ENCODE measurements at regions not wholly inside any gene's neighbourhood (a gene's known extent, or its start where the extent isn't known, plus 50 kb on each side); places are given as distances from the start of the nearest gene placed in this dataset.
A peak's percentile ranks its signal among the peaks of the same experiment; 100 is the strongest.
"Not testable (repeated sequence)": the region's sequence is repeated elsewhere in the genome, so short reads cannot be mapped to it uniquely, and the experiment has no call there.

GRCh38 chr2:57703407-57703806 is 343.2 kb upstream of the VRK2 start:
- no peak for ATAC-seq
- H3K9me3 ChIP-seq (ENCODE audit: control insufficient read depth in 2 of 3, low read length in 3 of 3), result no peaks in the 10 kb centered on the region
- Mint-ChIP-seq H3K36me3 (no peaks in the 10 kb centered on the region), H3K27me3 (no peaks in the 10 kb centered on the region), H3K27ac (no peak overlapping the region), H3K4me3 (no peak overlapping the region), H3K4me1 (no peaks in the 10 kb centered on the region), H3K9me3 (peaks cover 0 to 1% (median 0%) of the 10 kb centered on the region in 11 donors)
- ChIA-PET CTCF (no interaction called here), POLR2A (no interaction called here)
- H3K27ac ChIP-seq (ENCODE audit: low read depth, low read length), result no peak overlapping the region
- no peaks in the 10 kb centered on the region for H3K27me3 ChIP-seq (ENCODE audit: control insufficient read depth in 2 of 2, insufficient read depth in 2 of 2, low read length in 2 of 2)
- no peak for DNase-seq
- intact Hi-C loops (cut with micrococcal nuclease), result no loop called here
- no peaks in the 10 kb centered on the region for H3K36me3 ChIP-seq (ENCODE audit: control insufficient read depth in 2 of 3, insufficient read depth in 3 of 3, low read length in 3 of 3)
- H3K4me3 ChIP-seq (ENCODE audit: low read length), result no peak overlapping the region
- no peaks in the 10 kb centered on the region for H3K4me1 ChIP-seq (ENCODE audit: control insufficient read depth in 2 of 2, insufficient read depth in 2 of 2, low read length in 2 of 2)

DNA sequence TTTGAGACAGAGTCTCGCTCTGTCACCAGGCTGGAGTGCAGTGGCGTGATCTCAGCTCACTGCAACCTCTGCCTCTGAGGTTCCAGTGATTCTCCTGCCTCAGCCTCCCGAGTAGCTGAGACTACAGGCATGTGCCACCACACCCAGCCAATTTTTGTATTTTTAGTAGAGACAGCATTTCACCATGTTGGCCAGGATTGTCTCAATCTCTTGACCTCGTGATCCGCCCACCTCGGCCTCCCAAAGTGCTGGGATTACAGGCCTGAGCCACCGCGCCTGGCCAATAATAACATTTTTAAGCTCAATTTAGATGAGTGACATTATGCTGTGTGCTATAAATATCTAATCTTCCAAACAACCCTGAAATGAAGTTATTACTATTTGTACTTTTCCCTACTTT is 338.8 kb upstream of the VRK2 start:
- H3K9me3 ChIP-seq (ENCODE audit: control insufficient read depth in 2 of 3, low read length in 3 of 3); H3K27ac Mint-ChIP-seq; H3K4me1 Mint-ChIP-seq; H3K27me3 Mint-ChIP-seq; DNase-seq; H3K36me3 ChIP-seq (ENCODE audit: control insufficient read depth in 2 of 3, insufficient read depth in 3 of 3, low read length in 3 of 3); H3K27me3 ChIP-seq (ENCODE audit: control insufficient read depth in 2 of 2, insufficient read depth in 2 of 2, low read length in 2 of 2); H3K4me3 ChIP-seq (ENCODE audit: low read length); POLR2A ChIA-PET; H3K4me1 ChIP-seq (ENCODE audit: control insufficient read depth in 2 of 2, insufficient read depth in 2 of 2, low read length in 2 of 2); H3K4me3 Mint-ChIP-seq; intact Hi-C loops (cut with micrococcal nuclease); H3K36me3 Mint-ChIP-seq; H3K27ac ChIP-seq (ENCODE audit: low read depth, low read length); ATAC-seq; H3K9me3 Mint-ChIP-seq: not testable (repeated sequence)
- CTCF ChIA-PET, result interaction anchor here (1.0 kb wide), 1 partner anchor 10 kb away, joined by 3 read pairs; no protein-coding TSS in a partner anchor

- CTCF ChIA-PET, result no interaction called here
- H3K4me3 Mint-ChIP-seq, result no peak overlapping the region
- H3K4me1 Mint-ChIP-seq, result no peaks in the 10 kb centered on the region
- POLR2A ChIA-PET, result no interaction called here
- no peaks in the 10 kb centered on the region for H3K9me3 Mint-ChIP-seq
- Histone ChIP-seq H3K27ac (ENCODE audit: low read depth, low read length) (no peak overlapping the region), H3K27me3 (ENCODE audit: control insufficient read depth in 2 of 2, insufficient read depth in 2 of 2, low read length in 2 of 2) (no peaks in the 10 kb centered on the region), H3K36me3 (ENCODE audit: control insufficient read depth in 2 of 3, insufficient read depth in 3 of 3, low read length in 3 of 3) (no peaks in the 10 kb centered on the region), H3K4me1 (ENCODE audit: control insufficient read depth in 2 of 2, insufficient read depth in 2 of 2, low read length in 2 of 2) (no peaks in the 10 kb centered on the region), H3K9me3 (ENCODE audit: control insufficient read depth in 2 of 3, low read length in 3 of 3) (no peaks in the 10 kb centered on the region), H3K4me3 (ENCODE audit: low read length) (no peak overlapping the region)
- H3K27me3 Mint-ChIP-seq, result no peaks in the 10 kb centered on the region
- intact Hi-C loops (cut with micrococcal nuclease), result no loop called here
- no peaks in the 10 kb centered on the region for H3K36me3 Mint-ChIP-seq
- DNase-seq, result no peak
- no peak overlapping the region for H3K27ac Mint-ChIP-seq
- no peak for ATAC-seq
Measured at GRCh38 chr2:57711991-57712390, 334.6 kb upstream of the VRK2 start.

DNA sequence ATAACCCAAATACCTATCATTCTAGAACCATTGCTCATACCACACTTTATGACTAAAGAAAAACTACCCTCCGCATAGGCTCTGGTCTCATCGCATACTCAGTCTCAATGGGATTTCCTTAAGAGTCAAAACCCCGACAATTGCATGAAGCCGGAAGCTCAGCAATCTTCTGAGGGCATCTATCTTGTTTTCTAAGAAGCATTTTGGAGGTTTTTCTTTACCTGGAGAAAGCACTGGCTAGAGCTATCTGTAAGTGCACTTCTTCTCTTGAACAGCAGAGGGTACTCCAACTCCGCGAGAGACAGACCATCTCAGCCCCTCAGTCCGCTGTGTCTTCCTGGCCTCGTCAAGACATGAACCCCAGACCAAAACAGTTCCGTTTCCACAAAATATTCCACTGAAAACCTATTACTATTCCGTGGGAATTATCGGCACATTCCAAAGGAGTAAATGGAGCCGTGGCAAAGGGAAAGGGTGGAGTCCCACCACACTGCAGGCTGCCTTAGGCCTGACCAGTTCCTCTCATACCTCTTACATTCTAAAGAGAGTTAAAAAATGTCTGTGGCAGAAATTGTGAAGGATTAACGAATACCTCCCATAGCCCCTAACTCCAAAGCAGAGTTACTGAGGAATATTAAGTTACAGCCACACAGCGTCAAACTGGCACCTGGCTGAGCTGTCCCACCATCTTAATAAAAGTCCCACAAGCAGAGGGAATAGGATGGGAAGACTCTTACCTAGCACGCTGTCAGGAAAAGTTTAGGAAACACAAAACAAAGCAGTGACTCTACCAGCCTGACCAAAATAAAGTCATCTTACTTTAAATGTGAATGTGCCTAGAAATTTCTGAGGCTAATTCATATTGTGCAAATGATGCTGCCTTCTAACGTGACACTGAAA is 325.6 kb upstream of the VRK2 start:
- peak; percentile 77 for ATAC-seq
- peak in 6 of 9 donors; percentile 10 to 39 (median 30) for DNase-seq
- peaks cover 0 to 16% (median 7%) of the 10 kb centered on the region in 5 donors for H3K27me3 Mint-ChIP-seq
- ChIA-PET POLR2A (no interaction called here), CTCF (no interaction called here)
- Histone ChIP-seq H3K9me3 (ENCODE audit: control insufficient read depth in 2 of 3, low read length in 3 of 3) (no peaks in the 10 kb centered on the region), H3K4me3 (ENCODE audit: low read length) (no peak overlapping the region), H3K4me1 (ENCODE audit: control insufficient read depth in 2 of 2, insufficient read depth in 2 of 2, low read length in 2 of 2) (no peaks in the 10 kb centered on the region), H3K36me3 (ENCODE audit: control insufficient read depth in 2 of 3, insufficient read depth in 3 of 3, low read length in 3 of 3) (no peaks in the 10 kb centered on the region), H3K27me3 (ENCODE audit: control insufficient read depth in 2 of 2, insufficient read depth in 2 of 2, low read length in 2 of 2) (no peaks in the 10 kb centered on the region), H3K27ac (ENCODE audit: low read depth, low read length) (no peak overlapping the region)
- peaks cover 0 to 1% (median 0%) of the 10 kb centered on the region in 11 donors for H3K9me3 Mint-ChIP-seq
- H3K27ac Mint-ChIP-seq, result peak overlapping the region in 1 of 9 donors; percentile 8
- no peaks in the 10 kb centered on the region for H3K36me3 Mint-ChIP-seq
- H3K4me3 Mint-ChIP-seq, result peak overlapping the region in 6 of 10 donors; percentile 47 to 75 (median 60)
- intact Hi-C loops (cut with micrococcal nuclease), result loop anchor here in 1 of 2 donors (5.0 kb wide), 1 partner anchor 186 kb away; no protein-coding TSS in a partner anchor
- peaks cover 3 to 12% (median 6%) of the 10 kb centered on the region in 7 donors for H3K4me1 Mint-ChIP-seq

GRCh38 chr2:57725337-57725947 is 321.2 kb upstream of the VRK2 start:
- ATAC-seq (no peak), DNase-seq (no peak)
- peaks cover 0 to 3% (median 0%) of the 10 kb centered on the region in 11 donors for H3K9me3 Mint-ChIP-seq
- intact Hi-C loops (cut with micrococcal nuclease), result no loop called here
- H3K27me3 Mint-ChIP-seq, result peaks cover 0 to 7% (median 3%) of the 10 kb centered on the region in 5 donors
- H3K36me3 Mint-ChIP-seq, result no peaks in the 10 kb centered on the region
- H3K9me3 ChIP-seq (ENCODE audit: control insufficient read depth in 2 of 3, low read length in 3 of 3), result no peaks in the 10 kb centered on the region
- H3K36me3 ChIP-seq (ENCODE audit: control insufficient read depth in 2 of 3, insufficient read depth in 3 of 3, low read length in 3 of 3), result no peaks in the 10 kb centered on the region
- ChIA-PET CTCF (no interaction called here), POLR2A (no interaction called here)
- no peak overlapping the region for H3K27ac Mint-ChIP-seq
- H3K27me3 ChIP-seq (ENCODE audit: control insufficient read depth in 2 of 2, insufficient read depth in 2 of 2, low read length in 2 of 2), result no peaks in the 10 kb centered on the region
- H3K4me3 Mint-ChIP-seq, result no peak overlapping the region
- H3K4me1 Mint-ChIP-seq, result peaks cover 0 to 7% (median 5%) of the 10 kb centered on the region in 7 donors
- no peak overlapping the region for H3K4me3 ChIP-seq (ENCODE audit: low read length)
- no peaks in the 10 kb centered on the region for H3K4me1 ChIP-seq (ENCODE audit: control insufficient read depth in 2 of 2, insufficient read depth in 2 of 2, low read length in 2 of 2)
- no peak overlapping the region for H3K27ac ChIP-seq (ENCODE audit: low read depth, low read length)

DNA sequence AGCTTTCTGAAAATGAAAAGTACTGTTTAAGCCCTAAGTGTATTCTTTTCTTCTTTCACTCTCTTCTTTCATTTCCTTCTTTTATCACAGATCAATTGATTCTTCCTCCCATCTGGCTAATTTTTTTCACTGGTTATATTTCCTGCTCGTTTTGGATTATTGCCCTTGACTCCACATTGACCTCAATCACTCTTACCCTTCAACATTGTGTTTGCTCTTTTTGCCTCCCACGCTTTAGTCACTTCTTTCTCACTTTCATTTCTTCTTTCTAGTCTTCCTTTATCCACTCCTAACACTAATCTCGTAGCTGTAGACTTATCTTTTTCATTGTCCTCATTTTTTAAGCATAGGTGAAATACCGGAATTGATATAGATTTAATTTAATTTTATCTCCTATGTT is 320.3 kb upstream of the VRK2 start:
- ATAC-seq, result no peak
- intact Hi-C loops (cut with micrococcal nuclease), result no loop called here
- H3K27me3 Mint-ChIP-seq, result peaks cover 0 to 4% (median 3%) of the 10 kb centered on the region in 5 donors
- H3K9me3 Mint-ChIP-seq, result peaks cover 0 to 6% (median 0%) of the 10 kb centered on the region in 11 donors
- Histone ChIP-seq H3K27ac (ENCODE audit: low read depth, low read length) (no peak overlapping the region), H3K9me3 (ENCODE audit: control insufficient read depth in 2 of 3, low read length in 3 of 3) (no peaks in the 10 kb centered on the region), H3K4me1 (ENCODE audit: control insufficient read depth in 2 of 2, insufficient read depth in 2 of 2, low read length in 2 of 2) (no peaks in the 10 kb centered on the region), H3K27me3 (ENCODE audit: control insufficient read depth in 2 of 2, insufficient read depth in 2 of 2, low read length in 2 of 2) (no peaks in the 10 kb centered on the region), H3K36me3 (ENCODE audit: control insufficient read depth in 2 of 3, insufficient read depth in 3 of 3, low read length in 3 of 3) (no peaks in the 10 kb centered on the region), H3K4me3 (ENCODE audit: low read length) (no peak overlapping the region)
- H3K4me1 Mint-ChIP-seq, result no peaks in the 10 kb centered on the region
- H3K4me3 Mint-ChIP-seq, result no peak overlapping the region
- CTCF ChIA-PET, result no interaction called here
- DNase-seq, result no peak
- H3K27ac Mint-ChIP-seq, result no peak overlapping the region
- no peaks in the 10 kb centered on the region for H3K36me3 Mint-ChIP-seq
- POLR2A ChIA-PET, result no interaction called here

All from naive thymus-derived CD4-positive, alpha-beta T cell (primary cell).